Esophagus squamous epithelium (tissue), 4 donors: ENCODE measurements at regions not wholly inside any gene's neighbourhood (a gene's known extent, or its start where the extent isn't known, plus 50 kb on each side); places are given as distances from the start of the nearest gene placed in this dataset.

ENCODE experiments used
- CTCF ChIP-seq, 6 experiments: fragments of 450-650 bp in 4 of 6; fragments of 200-600 bp in 2 of 6; sonication (generic) in 2 of 6; IDR thresholded peaks; one replicate each; pipeline ENCODE4 v1.5.1; 2016 to 2019; ENCODE audit warnings: antibody characterized with exemption in 6 of 6, mild to moderate bottlenecking in 4 of 6, moderate library complexity in 4 of 6
- POLR2A ChIP-seq, 4 donors: fragments of 450-650 bp; IDR thresholded peaks; one replicate each; pipeline ENCODE4 v1.6.1; 2017; ENCODE audit warnings: antibody characterized with exemption in 4 of 4, mild to moderate bottlenecking in 4 of 4, moderate library complexity in 3 of 4

- no peak for TF ChIP-seq POLR2A (IDR thresholded peaks at IDR 0.05)
- no peak for TF ChIP-seq CTCF (IDR thresholded peaks at IDR 0.05)
These were observed 549.6 kb downstream of the FGF9 start for GRCh38 chr13:22220151-22221135.
